Fibroblast of lung (primary cell): ENCODE measurements at regions not wholly inside any gene's neighbourhood (a gene's known extent, or its start where the extent isn't known, plus 50 kb on each side); places are given as distances from the start of the nearest gene placed in this dataset.

Experiments used
- DNase-seq, 2 donors: peaks; one replicate each; pipeline versions ENCODE4 v3.0.0 to v3.0.0-alpha.2; 2010; ENCODE audit warnings: low read depth in 2 of 2
- H2AFZ ChIP-seq: 2 replicates; pipeline ENCODE4 v1.5.1; 2012; ENCODE audit warnings: low read length, control low read depth, inconsistent platforms
- H3K27ac ChIP-seq: 2 replicates; pipeline ENCODE4 v1.5.1; 2011; ENCODE audit warnings: low read length, control low read depth; ENCODE audit not compliant: insufficient read depth
- H3K27me3 ChIP-seq: 2 replicates; pipeline ENCODE4 v1.5.1; 2011; ENCODE audit warnings: mild to moderate bottlenecking, low read length; ENCODE audit not compliant: control insufficient read depth, insufficient read depth
- H3K36me3 ChIP-seq: 2 replicates; pipeline ENCODE4 v1.5.1; 2011; ENCODE audit warnings: low read length; ENCODE audit not compliant: control insufficient read depth, insufficient read depth
- H3K4me1 ChIP-seq: 2 replicates; pipeline ENCODE4 v1.5.1; 2011; ENCODE audit warnings: low read length; ENCODE audit not compliant: control insufficient read depth, insufficient read depth; ENCODE audit errors: extremely low read depth
- H3K4me2 ChIP-seq: 2 replicates; pipeline ENCODE4 v1.5.1; 2011; ENCODE audit warnings: low read length, control low read depth; ENCODE audit not compliant: insufficient read depth; ENCODE audit errors: extremely low read depth
- H3K4me3 ChIP-seq, 4 experiments: fragments of 200-600 bp in 1 of 4; sonication (generic) in 1 of 4; replicated peaks in 1 of 4; 2 replicates each; pipeline ENCODE4 v1.5.1; 2011 to 2016; ENCODE audit warnings: low read length in 4 of 4, low read depth in 3 of 4, mild to moderate bottlenecking in 3 of 4, control low read depth in 2 of 4, inconsistent platforms in 1 of 4, mixed read lengths in 1 of 4; ENCODE audit not compliant: insufficient read depth in 1 of 4; ENCODE audit errors: control extremely low read depth in 1 of 4
- H3K79me2 ChIP-seq: 2 replicates; pipeline ENCODE4 v1.5.1; 2012; ENCODE audit warnings: mild to moderate bottlenecking, low read length, inconsistent platforms; ENCODE audit not compliant: control insufficient read depth, insufficient read depth
- H3K9ac ChIP-seq: 2 replicates; pipeline ENCODE4 v1.5.1; 2011; ENCODE audit warnings: mild to moderate bottlenecking, low read length, control low read depth; ENCODE audit not compliant: insufficient read depth
- H3K9me3 ChIP-seq: 2 replicates; pipeline ENCODE4 v1.5.1; 2012; ENCODE audit warnings: low read depth, low read length; ENCODE audit not compliant: control insufficient read depth, insufficient read depth
- H4K20me1 ChIP-seq: 2 replicates; pipeline ENCODE4 v1.5.1; 2011; ENCODE audit warnings: low read length; ENCODE audit not compliant: control insufficient read depth, insufficient read depth; ENCODE audit errors: extremely low read depth
- CTCF ChIP-seq, 2 donors: IDR thresholded peaks in 1 of 2; conservative IDR thresholded peaks in 1 of 2; 1 replicate in 1 of 2; 2 replicates in 1 of 2; pipeline ENCODE4 v1.5.1; 2011 to 2012; ENCODE audit warnings: low read length in 2 of 2, control low read depth in 1 of 2, inconsistent platforms in 1 of 2, low read depth in 1 of 2, mild to moderate bottlenecking in 1 of 2
- EZH2 ChIP-seq: IDR thresholded peaks from 2 replicates; pipeline ENCODE4 v1.5.1; 2012; ENCODE audit warnings: low read length, control low read depth, mild to moderate bottlenecking; ENCODE audit errors: missing control alignments

GRCh38 chr17:79485991-79486390, 124.9 kb downstream of the RBFOX3 start:
- no peak overlapping the region for H3K4me3 ChIP-seq
- no peaks in the 10 kb centered on the region for H3K9me3 ChIP-seq
- H3K27ac ChIP-seq, result no peak overlapping the region

GRCh38 chr17:79485419-79485985, 125.3 kb downstream of the RBFOX3 start:
- Histone ChIP-seq H3K9me3 (no peaks in the 10 kb centered on the region), H3K4me3 (no peak overlapping the region), H3K4me2 (no peak overlapping the region), H3K36me3 (no peaks in the 10 kb centered on the region), H3K27me3 (no peaks in the 10 kb centered on the region), H3K9ac (no peak overlapping the region), H3K4me1 (no peaks in the 10 kb centered on the region), H4K20me1 (no peaks in the 10 kb centered on the region), H3K27ac (no peak overlapping the region), H3K79me2 (no peaks in the 10 kb centered on the region), H2AFZ (no peak overlapping the region)
- DNase-seq, result no peak
- TF ChIP-seq EZH2 (no peak), CTCF (conservative IDR thresholded peaks at IDR 0.05 in 1 of 2, IDR thresholded peaks at IDR 0.05 in 1 of 2; ENCODE audit: low read depth in 1 of 2, low read length in 2 of 2) (no peak)

More at GRCh38 chr17:79485991-79486390, 124.9 kb downstream of the RBFOX3 start:
- TF ChIP-seq EZH2, result no peak
- Histone ChIP-seq H2AFZ (no peak overlapping the region), H3K36me3 (no peaks in the 10 kb centered on the region), H3K4me2 (no peak overlapping the region), H4K20me1 (no peaks in the 10 kb centered on the region), H3K4me1 (no peaks in the 10 kb centered on the region), H3K79me2 (no peaks in the 10 kb centered on the region), H3K27me3 (no peaks in the 10 kb centered on the region), H3K9ac (no peak overlapping the region)
- DNase-seq, result no peak

GRCh38 chr17:79484600-79485418, 126.0 kb downstream of the RBFOX3 start:
- Histone ChIP-seq H2AFZ (no peak overlapping the region), H3K9me3 (no peaks in the 10 kb centered on the region), H3K4me1 (no peaks in the 10 kb centered on the region), H3K9ac (no peak overlapping the region), H3K79me2 (no peaks in the 10 kb centered on the region), H3K4me2 (no peak overlapping the region), H3K27me3 (no peaks in the 10 kb centered on the region), H3K27ac (no peak overlapping the region), H3K36me3 (no peaks in the 10 kb centered on the region), H3K4me3 (no peak overlapping the region), H4K20me1 (no peaks in the 10 kb centered on the region)
- DNase-seq, result no peak
- TF ChIP-seq EZH2 (no peak), CTCF (conservative IDR thresholded peaks at IDR 0.05 in 1 of 2, IDR thresholded peaks at IDR 0.05 in 1 of 2; ENCODE audit: low read depth in 1 of 2, low read length in 2 of 2) (no peak)
